Activated naive CD4-positive, alpha-beta T cell treated with anti-CD3 and anti-CD28 coated beads, Interleukin-2, amount 10 ng/mL, durations not matched to agents 7 days and 5 days (primary cell): ENCODE measurements at regions not wholly inside any gene's neighbourhood (a gene's known extent, or its start where the extent isn't known, plus 50 kb on each side); places are given as distances from the start of the nearest gene placed in this dataset.

ENCODE experiments used
- CTCF ChIA-PET: fragments of 350-600 bp; sonication (Branson Sonifier 250); formaldehyde crosslinking; loops from one replicate; lab custom pipeline; 2021; ENCODE audit warnings: antibody characterized with exemption; lab: Charles Lee
- DNase-seq: peaks from one replicate; pipeline ENCODE4 v3.0.0-alpha.2; 2020
- H3K27ac Mint-ChIP-seq: one replicate; pipeline ENCODE4 v1.8.0; 2021; ENCODE audit warnings: mild to moderate bottlenecking, moderate library complexity, mixed read lengths
- H3K27me3 Mint-ChIP-seq: one replicate; pipeline ENCODE4 v1.8.0; 2021; ENCODE audit warnings: mild to moderate bottlenecking, mixed read lengths
- H3K36me3 Mint-ChIP-seq: one replicate; pipeline ENCODE4 v1.8.0; 2021; ENCODE audit warnings: mixed read lengths
- H3K4me1 Mint-ChIP-seq: one replicate; pipeline ENCODE4 v1.8.0; 2021; ENCODE audit warnings: mixed read lengths
- H3K4me3 Mint-ChIP-seq: one replicate; pipeline ENCODE4 v1.8.0; 2021; ENCODE audit warnings: mild to moderate bottlenecking, moderate library complexity, mixed read lengths
- H3K9me3 Mint-ChIP-seq: one replicate; pipeline ENCODE4 v1.8.0; 2021; ENCODE audit warnings: mixed read lengths

- Mint-ChIP-seq H3K27ac (no peak overlapping the region), H3K9me3 (no peaks in the 10 kb centered on the region)
Measured at GRCh38 chr9:113785334-113785733, 90.8 kb upstream of the ZNF618 start.

GRCh38 chr9:113786071-113786470 lies 90.0 kb upstream of the ZNF618 start:
- Mint-ChIP-seq H3K27me3 (peaks cover 7% of the 10 kb centered on the region), H3K9me3 (no peaks in the 10 kb centered on the region), H3K4me1 (no peaks in the 10 kb centered on the region), H3K27ac (no peak overlapping the region), H3K4me3 (no peak overlapping the region), H3K36me3 (no peaks in the 10 kb centered on the region)
- DNase-seq, result no peak
- CTCF ChIA-PET, result no interaction called here

More at GRCh38 chr9:113785334-113785733, 90.8 kb upstream of the ZNF618 start:
- DNase-seq, result no peak
- Mint-ChIP-seq H3K4me3 (no peak overlapping the region), H3K36me3 (no peaks in the 10 kb centered on the region), H3K27me3 (peaks cover 7% of the 10 kb centered on the region), H3K4me1 (no peaks in the 10 kb centered on the region)
- CTCF ChIA-PET, result no interaction called here

GRCh38 chr9:113787871-113788270 lies 88.2 kb upstream of the ZNF618 start:
- CTCF ChIA-PET, result interaction anchor here (1.3 to 2.0 kb wide), 2 partner anchors 20 to 51 kb away, joined by 4 to 5 read pairs; no protein-coding TSS in a partner anchor
- no peaks in the 10 kb centered on the region for H3K9me3 Mint-ChIP-seq
- DNase-seq, result no peak
- peaks cover 7% of the 10 kb centered on the region for H3K27me3 Mint-ChIP-seq
- no peak overlapping the region for H3K27ac Mint-ChIP-seq
- no peaks in the 10 kb centered on the region for H3K36me3 Mint-ChIP-seq
- H3K4me3 Mint-ChIP-seq, result no peak overlapping the region
- H3K4me1 Mint-ChIP-seq, result no peaks in the 10 kb centered on the region

GRCh38 chr9:113788616-113789330 lies 87.3 kb upstream of the ZNF618 start:
- Mint-ChIP-seq H3K36me3 (no peaks in the 10 kb centered on the region), H3K4me3 (no peak overlapping the region), H3K27ac (no peak overlapping the region), H3K27me3 (peaks cover 7% of the 10 kb centered on the region), H3K9me3 (no peaks in the 10 kb centered on the region), H3K4me1 (no peaks in the 10 kb centered on the region)
- CTCF ChIA-PET, result interaction anchor here (1.3 to 2.0 kb wide), 2 partner anchors 19 to 52 kb away, joined by 4 to 5 read pairs; no protein-coding TSS in a partner anchor
- no peak for DNase-seq

DNA sequence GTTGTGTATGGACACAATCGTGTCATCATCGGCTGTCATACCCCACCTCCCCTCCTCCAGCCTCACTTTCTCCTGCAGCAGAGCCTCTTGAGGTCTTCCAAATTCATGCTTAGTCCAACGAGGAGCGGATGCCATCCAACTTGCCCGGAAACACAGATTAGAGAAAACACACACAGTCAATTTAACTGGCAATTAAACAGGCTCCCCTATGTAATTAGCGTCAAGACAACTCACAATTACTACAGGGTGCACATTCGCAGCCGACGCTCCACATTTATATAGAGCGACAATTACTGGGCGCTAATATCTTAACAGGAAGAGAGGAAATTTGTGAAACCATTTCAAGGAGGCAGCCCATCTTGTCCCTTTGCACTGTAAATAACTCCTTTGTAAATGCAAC lies 86.0 kb upstream of the ZNF618 start:
- Mint-ChIP-seq H3K27me3 (peaks cover 7% of the 10 kb centered on the region), H3K9me3 (no peaks in the 10 kb centered on the region), H3K36me3 (no peaks in the 10 kb centered on the region), H3K4me3 (no peak overlapping the region), H3K27ac (no peak overlapping the region), H3K4me1 (no peaks in the 10 kb centered on the region)
- no peak for DNase-seq
- CTCF ChIA-PET, result no interaction called here

- Mint-ChIP-seq H3K36me3 (no peaks in the 10 kb centered on the region), H3K9me3 (no peaks in the 10 kb centered on the region), H3K4me1 (no peaks in the 10 kb centered on the region), H3K4me3 (no peak overlapping the region), H3K27ac (no peak overlapping the region), H3K27me3 (peaks cover 10% of the 10 kb centered on the region)
- DNase-seq, result no peak
- CTCF ChIA-PET, result no interaction called here
Measured at GRCh38 chr9:113793558-113793957, 82.6 kb upstream of the ZNF618 start.

GRCh38 chr9:113794721-113795120 lies 81.4 kb upstream of the ZNF618 start:
- Mint-ChIP-seq H3K36me3 (no peaks in the 10 kb centered on the region), H3K4me1 (no peaks in the 10 kb centered on the region), H3K27me3 (peaks cover 6% of the 10 kb centered on the region), H3K27ac (no peak overlapping the region), H3K9me3 (no peaks in the 10 kb centered on the region), H3K4me3 (no peak overlapping the region)
- no peak for DNase-seq
- CTCF ChIA-PET, result no interaction called here

GRCh38 chr9:113795811-113796392 lies 80.2 kb upstream of the ZNF618 start:
- no peak for DNase-seq
- no peaks in the 10 kb centered on the region for H3K36me3 Mint-ChIP-seq

GRCh38 chr9:113796646-113797426 lies 79.3 kb upstream of the ZNF618 start:
- H3K27ac Mint-ChIP-seq, result no peak overlapping the region
- no peaks in the 10 kb centered on the region for H3K9me3 Mint-ChIP-seq
- DNase-seq, result no peak
- no peaks in the 10 kb centered on the region for H3K36me3 Mint-ChIP-seq
- peaks cover 6% of the 10 kb centered on the region for H3K27me3 Mint-ChIP-seq
- H3K4me3 Mint-ChIP-seq, result no peak overlapping the region
- CTCF ChIA-PET, result interaction anchor here (0.7 to 1.3 kb wide), 2 partner anchors 30 to 167 kb away, joined by 3 read pairs; no protein-coding TSS in a partner anchor
- H3K4me1 Mint-ChIP-seq, result no peaks in the 10 kb centered on the region

More at GRCh38 chr9:113795811-113796392, 80.2 kb upstream of the ZNF618 start:
- Mint-ChIP-seq H3K4me1 (no peaks in the 10 kb centered on the region), H3K4me3 (no peak overlapping the region), H3K9me3 (no peaks in the 10 kb centered on the region), H3K27me3 (peaks cover 6% of the 10 kb centered on the region), H3K27ac (no peak overlapping the region)
- CTCF ChIA-PET, result interaction anchor here (0.7 kb wide), 2 partner anchors 168 to 231 kb away, joined by 3 read pairs; no protein-coding TSS in a partner anchor

DNA sequence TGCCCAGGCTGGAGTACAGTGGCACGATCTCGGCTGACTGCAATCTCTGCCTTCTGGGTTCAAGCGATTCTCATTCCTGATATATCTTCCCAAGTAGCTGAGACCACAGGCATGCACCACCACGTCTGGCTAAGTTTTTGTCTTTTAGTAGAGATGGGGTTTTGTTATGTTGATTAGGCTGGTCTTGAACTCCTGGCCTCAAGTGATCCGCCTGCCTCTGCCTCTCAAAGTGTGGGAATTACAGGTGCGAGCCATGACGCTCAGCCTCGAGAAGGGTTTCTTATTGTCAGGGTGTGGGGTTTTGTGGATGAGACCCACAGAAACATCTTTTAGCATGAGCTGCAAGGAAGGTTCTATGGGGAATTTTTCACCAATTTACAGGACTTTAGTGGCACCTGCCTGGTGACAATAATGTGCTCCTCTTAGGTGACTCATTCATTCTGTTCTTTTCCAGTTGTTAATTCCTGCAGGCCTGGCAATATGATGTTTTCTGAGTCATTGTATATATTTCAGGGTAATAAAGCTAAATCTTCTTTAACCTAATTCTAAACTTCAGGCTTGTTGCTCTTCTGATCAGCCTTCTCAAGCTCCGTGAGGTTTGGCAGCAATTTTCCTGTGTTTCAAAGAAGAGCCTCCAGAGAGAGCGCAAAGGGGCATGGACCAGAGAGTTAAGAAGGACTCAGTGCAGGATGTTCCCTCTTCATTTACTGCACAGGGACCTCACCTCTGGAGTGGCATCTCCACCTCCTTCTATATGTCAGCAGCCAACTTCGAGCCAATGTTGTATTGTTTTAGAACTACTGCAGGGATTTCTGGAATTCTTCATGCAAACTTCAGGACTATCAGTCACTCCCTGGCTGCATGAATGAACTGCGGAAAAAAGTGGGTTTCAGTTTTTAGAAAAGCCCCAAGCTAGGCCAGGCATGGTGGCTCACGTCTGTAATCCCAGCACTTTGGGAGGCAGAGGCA lies 77.8 kb upstream of the ZNF618 start:
- H3K27me3 Mint-ChIP-seq, result peaks cover 6% of the 10 kb centered on the region
- H3K27ac Mint-ChIP-seq, result no peak overlapping the region
- no peaks in the 10 kb centered on the region for H3K4me1 Mint-ChIP-seq
- H3K4me3 Mint-ChIP-seq, result no peak overlapping the region
- no peak for DNase-seq
- H3K36me3 Mint-ChIP-seq, result no peaks in the 10 kb centered on the region
- no peaks in the 10 kb centered on the region for H3K9me3 Mint-ChIP-seq
- CTCF ChIA-PET, result no interaction called here

GRCh38 chr9:113800276-113800675 lies 75.8 kb upstream of the ZNF618 start:
- H3K27ac Mint-ChIP-seq, result no peak overlapping the region
- H3K4me3 Mint-ChIP-seq, result no peak overlapping the region
- no peak for DNase-seq
- H3K4me1 Mint-ChIP-seq, result no peaks in the 10 kb centered on the region
- H3K27me3 Mint-ChIP-seq, result peaks cover 9% of the 10 kb centered on the region
- H3K36me3 Mint-ChIP-seq, result no peaks in the 10 kb centered on the region
- CTCF ChIA-PET, result no interaction called here
- H3K9me3 Mint-ChIP-seq, result no peaks in the 10 kb centered on the region

DNA sequence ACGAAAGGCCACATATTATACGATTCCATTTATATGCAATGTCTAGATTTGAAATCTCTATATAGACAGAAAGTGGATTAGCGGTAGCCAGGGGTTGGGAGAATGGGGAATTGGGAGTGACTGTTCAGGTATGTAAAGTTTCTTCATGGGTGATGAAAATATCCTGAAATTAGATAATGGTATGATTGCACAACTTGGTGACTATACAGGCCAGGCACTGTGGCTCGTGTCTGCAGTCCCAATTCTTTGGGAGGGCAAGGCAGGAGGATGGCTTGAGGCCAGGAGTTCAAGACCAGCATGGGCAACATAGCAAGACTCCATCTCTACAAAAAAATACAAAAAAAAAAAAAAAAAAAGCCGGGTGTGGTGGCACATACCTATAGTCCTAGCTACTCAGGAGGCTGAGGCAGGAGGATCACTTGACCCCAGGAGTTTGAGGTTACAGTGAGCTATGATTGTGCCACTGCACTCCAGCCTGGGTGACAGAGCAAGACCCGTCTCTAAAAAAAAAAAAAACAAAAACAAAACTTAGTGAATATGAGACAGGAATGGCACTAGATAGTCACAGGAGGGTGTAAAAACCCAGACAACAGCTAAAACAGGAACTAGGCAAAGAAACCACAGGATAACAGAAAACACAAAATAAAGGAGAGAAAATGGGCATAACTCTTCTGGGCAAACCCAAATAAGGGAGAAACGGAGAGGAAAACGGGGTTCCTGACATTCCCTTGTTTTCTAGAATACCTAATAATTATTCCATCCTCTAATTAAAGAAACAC lies 72.1 kb upstream of the ZNF618 start:
- no peaks in the 10 kb centered on the region for H3K4me1 Mint-ChIP-seq
- no peak for DNase-seq
- H3K4me3 Mint-ChIP-seq, result no peak overlapping the region
- CTCF ChIA-PET, result no interaction called here
- peaks cover 12% of the 10 kb centered on the region for H3K27me3 Mint-ChIP-seq
- H3K36me3 Mint-ChIP-seq, result no peaks in the 10 kb centered on the region
- H3K27ac Mint-ChIP-seq, result no peak overlapping the region
- no peaks in the 10 kb centered on the region for H3K9me3 Mint-ChIP-seq
